Retinal pigment epithelial cell (primary cell): ENCODE measurements at regions not wholly inside any gene's neighbourhood (a gene's known extent, or its start where the extent isn't known, plus 50 kb on each side); places are given as distances from the start of the nearest gene placed in this dataset.
A peak's percentile ranks its signal among the peaks of the same experiment; 100 is the strongest.

Source experiments
- DNase-seq: peaks from one replicate; pipeline ENCODE4 v3.0.0-alpha.2; 2010; ENCODE audit warnings: low read depth
- H3K4me3 ChIP-seq: 2 replicates; pipeline ENCODE4 v1.5.1; 2011; ENCODE audit warnings: mild to moderate bottlenecking, low read length, control low read depth, moderate library complexity
- CTCF ChIP-seq: conservative IDR thresholded peaks from 2 replicates; pipeline ENCODE4 v1.5.1; 2011; ENCODE audit warnings: low read depth, low read length, control low read depth, inconsistent platforms

- H3K4me3 ChIP-seq: no peak overlapping the region
- DNase-seq: no peak
- no peak for TF ChIP-seq CTCF
These were observed 129.2 kb downstream of the RPS24 start for GRCh38 chr10:78162853-78163252.

- no peak overlapping the region for H3K4me3 ChIP-seq
- TF ChIP-seq CTCF: no peak
- no peak for DNase-seq
These were observed 131.0 kb downstream of the RPS24 start for GRCh38 chr10:78164702-78165101.

- TF ChIP-seq CTCF: no peak
- H3K4me3 ChIP-seq: no peak overlapping the region
- DNase-seq: no peak
These were observed 131.5 kb downstream of the RPS24 start for GRCh38 chr10:78165172-78165571.

GRCh38 chr10:78165617-78166016, 132.0 kb downstream of the RPS24 start:
- no peak overlapping the region for H3K4me3 ChIP-seq
- DNase-seq: no peak
- peak; percentile 41 for TF ChIP-seq CTCF

GRCh38 chr10:78166261-78166660, 132.6 kb downstream of the RPS24 start:
- no peak for TF ChIP-seq CTCF
- no peak overlapping the region for H3K4me3 ChIP-seq
- DNase-seq: no peak

- H3K4me3 ChIP-seq: no peak overlapping the region
- DNase-seq: no peak
- no peak for TF ChIP-seq CTCF
These were observed 135.6 kb downstream of the RPS24 start for GRCh38 chr10:78169214-78169613.

GRCh38 chr10:78170026-78170475, 136.4 kb downstream of the RPS24 start:
- no peak overlapping the region for H3K4me3 ChIP-seq
- no peak for TF ChIP-seq CTCF
- DNase-seq: no peak
